ENCODE measurements at regions not wholly inside any gene's neighbourhood (a gene's known extent, or its start where the extent isn't known, plus 50 kb on each side); places are given as distances from the start of the nearest gene placed in this dataset.
A peak's percentile ranks its signal among the peaks of the same experiment; 100 is the strongest.

GRCh38 chr9:95648225-95648624 is 131.5 kb upstream of the PTCH1 start:
- DNase-seq (ENCODE audit: low read depth) = no peak
- no peak for TF ChIP-seq CTCF (IDR thresholded peaks at IDR 0.05; ENCODE audit: low read depth, low read length, missing control alignments)
- H3K4me3 ChIP-seq (ENCODE audit: low read depth, low read length) = no peak overlapping the region
- in situ Hi-C loops (cut with HindIII; ENCODE audit: low sequenced_read_pairs) = no loop called here

- DNase-seq (ENCODE audit: low read depth) = peak; percentile 53
- no peak for TF ChIP-seq CTCF (IDR thresholded peaks at IDR 0.05; ENCODE audit: low read depth, low read length, missing control alignments)
- H3K4me3 ChIP-seq (ENCODE audit: low read depth, low read length) = no peak overlapping the region
- in situ Hi-C loops (cut with HindIII; ENCODE audit: low sequenced_read_pairs) = no loop called here
Measured at GRCh38 chr9:95645992-95646391, 129.2 kb upstream of the PTCH1 start.

- DNase-seq (ENCODE audit: low read depth) = no peak
- H3K4me3 ChIP-seq (ENCODE audit: low read depth, low read length) = no peak overlapping the region
- in situ Hi-C loops (cut with HindIII; ENCODE audit: low sequenced_read_pairs) = no loop called here
- no peak for TF ChIP-seq CTCF (IDR thresholded peaks at IDR 0.05; ENCODE audit: low read depth, low read length, missing control alignments)
Measured at GRCh38 chr9:95645579-95645978, 128.8 kb upstream of the PTCH1 start.

- no peak overlapping the region for H3K4me3 ChIP-seq (ENCODE audit: low read depth, low read length)
- no peak for TF ChIP-seq CTCF (IDR thresholded peaks at IDR 0.05; ENCODE audit: low read depth, low read length, missing control alignments)
- no peak for DNase-seq (ENCODE audit: low read depth)
- in situ Hi-C loops (cut with HindIII; ENCODE audit: low sequenced_read_pairs) = no loop called here
Measured at GRCh38 chr9:95644377-95644776, 127.6 kb upstream of the PTCH1 start.

GRCh38 chr9:95643619-95644018 is 126.8 kb upstream of the PTCH1 start:
- no peak for TF ChIP-seq CTCF (IDR thresholded peaks at IDR 0.05; ENCODE audit: low read depth, low read length, missing control alignments)
- no peak for DNase-seq (ENCODE audit: low read depth)
- in situ Hi-C loops (cut with HindIII; ENCODE audit: low sequenced_read_pairs) = no loop called here
- no peak overlapping the region for H3K4me3 ChIP-seq (ENCODE audit: low read depth, low read length)

- in situ Hi-C loops (cut with HindIII; ENCODE audit: low sequenced_read_pairs) = no loop called here
- DNase-seq (ENCODE audit: low read depth) = no peak
- no peak overlapping the region for H3K4me3 ChIP-seq (ENCODE audit: low read depth, low read length)
- no peak for TF ChIP-seq CTCF (IDR thresholded peaks at IDR 0.05; ENCODE audit: low read depth, low read length, missing control alignments)
Measured at GRCh38 chr9:95642189-95642588, 125.4 kb upstream of the PTCH1 start.

GRCh38 chr9:95641586-95641985 is 124.8 kb upstream of the PTCH1 start:
- no peak for TF ChIP-seq CTCF (IDR thresholded peaks at IDR 0.05; ENCODE audit: low read depth, low read length, missing control alignments)
- no peak overlapping the region for H3K4me3 ChIP-seq (ENCODE audit: low read depth, low read length)
- no peak for DNase-seq (ENCODE audit: low read depth)
- in situ Hi-C loops (cut with HindIII; ENCODE audit: low sequenced_read_pairs) = no loop called here

Data from astrocyte of the cerebellum (primary cell).